K562 (cell line): ENCODE measurements at regions not wholly inside any gene's neighbourhood (a gene's known extent, or its start where the extent isn't known, plus 50 kb on each side); places are given as distances from the start of the nearest gene placed in this dataset.

Experiments used
- ATAC-seq: fragments of 200-7000 bp; cut with Tn5 transposase; 3 replicates; pipeline ENCODE4 v1.9.1; 2020; ENCODE audit warnings: moderate library complexity
- BruUV-seq: library from RNA; stranded (reverse); fragments of 400-500 nt; replicated peaks from 2 replicates; lab custom pipeline; 2021; lab: Mats Ljungman, UMichigan
- CTCF ChIA-PET: fragments of 300-600 bp; formaldehyde crosslinking; extraction: SDS; loops from one replicate; lab custom pipeline; 2021; ENCODE audit warnings: low intra/inter-chr PET ratio; lab: Yijun Ruan, JAX
- POLR2A ChIA-PET: fragments of 300-600, 350-650 bp; sonication (Branson Sonifier 250); formaldehyde crosslinking; extraction: SDS; loops from one replicate; lab custom pipeline; 2021; ENCODE audit warnings: antibody characterized with exemption, inconsistent platforms; lab: Yijun Ruan, JAX
- DNase-seq, 4 experiments: peaks; one replicate each; pipeline versions ENCODE4 v3.0.0 to v3.0.0-alpha.2; 2011 to 2018; ENCODE audit warnings: low spot score in 3 of 4, mixed read lengths in 3 of 4; ENCODE audit errors: extremely low read depth in 1 of 4
- FAIRE-seq: peaks from 2 replicates; lab custom pipeline; 2011; peaks lifted over from hg19 to GRCh38; lab: Jason Lieb, UNC
- H2AFZ ChIP-seq: 2 replicates; pipeline ENCODE4 v1.6.0; 2011; ENCODE audit warnings: low read depth, low read length, control low read depth, inconsistent platforms
- H3K27ac ChIP-seq: fragments of 200-600 bp; 3 replicates; pipeline ENCODE4 v1.8.0; 2011; ENCODE audit warnings: low read depth, mild to moderate bottlenecking, control low read depth, inconsistent platforms, low read length, moderate library complexity, mixed read lengths; ENCODE audit errors: extremely low read depth
- H3K27me3 ChIP-seq, 2 experiments: fragments of 300-600 bp in 1 of 2; 2 replicates in 1 of 2; 3 replicates in 1 of 2; pipeline versions ENCODE4 v1.6.0 to v1.8.0; 2011; ENCODE audit warnings: inconsistent platforms in 2 of 2, low read length in 2 of 2, mild to moderate bottlenecking in 1 of 2, mixed read lengths in 1 of 2, moderate library complexity in 1 of 2; ENCODE audit not compliant: control insufficient read depth in 2 of 2, insufficient read depth in 2 of 2
- H3K36me3 ChIP-seq: fragments of 300-600 bp; 3 replicates; pipeline ENCODE4 v1.8.0; 2011; ENCODE audit warnings: mild to moderate bottlenecking, low read length, inconsistent platforms; ENCODE audit not compliant: control insufficient read depth, insufficient read depth
- H3K4me1 ChIP-seq, 2 experiments: fragments of 200-600 bp in 1 of 2; replicated peaks in 1 of 2; 2 replicates in 1 of 2; 3 replicates in 1 of 2; pipeline versions ENCODE4 v1.5.1 to v1.8.0; 2011; ENCODE audit warnings: inconsistent platforms in 2 of 2, low read length in 2 of 2, mild to moderate bottlenecking in 1 of 2, mixed read lengths in 1 of 2, moderate library complexity in 1 of 2; ENCODE audit not compliant: control insufficient read depth in 2 of 2, insufficient read depth in 2 of 2
- H3K4me2 ChIP-seq: 2 replicates; pipeline ENCODE4 v1.6.1; 2011; ENCODE audit warnings: low read length, control low read depth, inconsistent platforms, mixed read lengths; ENCODE audit not compliant: insufficient read depth
- H3K4me3 ChIP-seq: fragments of 200-600 bp; sonication (generic), shearing (Covaris generic); 2 replicates; pipeline ENCODE4 v1.5.1; 2016; ENCODE audit warnings: control low read depth, inconsistent platforms
- H3K79me2 ChIP-seq: fragments of 200-600 bp; 3 replicates; pipeline ENCODE4 v1.8.0; 2011; ENCODE audit warnings: low read length, inconsistent platforms; ENCODE audit not compliant: control insufficient read depth, insufficient read depth
- H3K9ac ChIP-seq, 2 experiments: 2 replicates each; pipeline versions ENCODE4 v1.6.0 to v1.6.1; 2011; ENCODE audit warnings: low read depth in 2 of 2, low read length in 2 of 2, control low read depth in 1 of 2, inconsistent platforms in 1 of 2, mild to moderate bottlenecking in 1 of 2, mixed read lengths in 1 of 2; ENCODE audit not compliant: insufficient read depth in 1 of 2
- H3K9me1 ChIP-seq: one replicate; pipeline ENCODE4 v1.6.0; 2011; ENCODE audit warnings: inconsistent platforms, mild to moderate bottlenecking, low read length, moderate library complexity; ENCODE audit not compliant: control insufficient read depth, insufficient read depth
- H3K9me3 ChIP-seq: replicated peaks from 2 replicates; pipeline ENCODE4 v1.5.1; 2011; ENCODE audit warnings: low read depth, low read length, inconsistent platforms; ENCODE audit not compliant: control insufficient read depth, insufficient read depth
- H4K20me1 ChIP-seq: replicated peaks from 2 replicates; pipeline ENCODE4 v1.6.1; 2011; ENCODE audit warnings: low read length, inconsistent platforms, mixed read lengths; ENCODE audit not compliant: control insufficient read depth, insufficient read depth
- DIDO1 ChIP-seq: fragments of 450-650 bp; IDR thresholded peaks from 2 replicates; pipeline ENCODE4 v1.6.1; 2016; ENCODE audit warnings: low read depth, missing biosample characterization, missing genetic modification characterization
- DPF2 ChIP-seq: fragments of 450-650 bp; IDR thresholded peaks from 2 replicates; pipeline ENCODE4 v1.6.1; 2016
- GABPA ChIP-seq: fragments of 200-800 bp; sonication (Bioruptor generic); conservative IDR thresholded peaks from 2 replicates; pipeline ENCODE4 v1.6.1; 2016; ENCODE audit warnings: low read depth, missing genetic modification characterization, missing compliant biosample characterization
- NFIC ChIP-seq: fragments of 450-650 bp; IDR thresholded peaks from 2 replicates; pipeline ENCODE4 v1.6.1; 2017; ENCODE audit warnings: mild to moderate bottlenecking, inconsistent platforms
- NR3C1 ChIP-seq: sonication (generic); formaldehyde crosslinking; IDR thresholded peaks from 2 replicates; pipeline ENCODE4 v1.8.1; 2022; ENCODE audit warnings: missing genetic modification reagents
- RBFOX2 ChIP-seq: fragments of 200-400 bp; formaldehyde crosslinking; IDR thresholded peaks from 2 replicates; pipeline ENCODE4 v1.6.1; 2017; ENCODE audit warnings: low read depth, mild to moderate bottlenecking, low read length, moderate library complexity
- RBM15 ChIP-seq: fragments of 200-400 bp; formaldehyde crosslinking; IDR thresholded peaks from 2 replicates; pipeline ENCODE4 v1.6.1; 2018; ENCODE audit warnings: mild to moderate bottlenecking, low read length, moderate library complexity; ENCODE audit not compliant: insufficient read depth
- SMC3 ChIP-seq: conservative IDR thresholded peaks from 2 replicates; pipeline ENCODE4 v1.6.1; 2011; ENCODE audit warnings: low read depth, low read length, improper control_type of control experiment; ENCODE audit not compliant: insufficient read depth
- WGBS: fragments of 100-300 bp; shearing (Covaris generic); methylation state at CpG from one replicate; pipeline ENCODE4 v1.1.6; 2016; ENCODE audit warnings: low coverage, mixed read lengths; ENCODE audit not compliant: insufficient coverage; ENCODE audit errors: missing lambda C conversion rate; 5-methylcytosine and 5-hydroxymethylcytosine counted together
- in situ Hi-C: fragments of 300-500 bp; cut with MboI; formaldehyde crosslinking; loops from 4 replicates; pipeline ENCODE4 v1.15.0; 2018; ENCODE audit warnings: inconsistent platforms, mixed read lengths
- intact Hi-C: fragments of 100-400 bp; cut with micrococcal nuclease; formaldehyde crosslinking; loops from 2 replicates; pipeline ENCODE4 v1.14.2; 2022
- TF ChIP-seq, protein P1 (sequence below): fragments of 450-650 bp; IDR thresholded peaks from 2 replicates; pipeline ENCODE4 v1.6.1; 2016; ENCODE audit warnings: low read depth, mild to moderate bottlenecking, moderate library complexity
- TF ChIP-seq, protein P2 (sequence below): fragments of 250-450 bp; sonication (Bioruptor Pico); IDR thresholded peaks from 2 replicates; pipeline ENCODE4 v1.4.0; 2020; ENCODE audit warnings: mild to moderate bottlenecking, moderate library complexity
- TF ChIP-seq, protein P3 (sequence below): fragments of 250-450 bp; sonication (Bioruptor Pico); IDR thresholded peaks from 2 replicates; pipeline ENCODE4 v1.8.0; 2022; ENCODE audit warnings: moderate library complexity, mild to moderate bottlenecking, inconsistent platforms

DNA sequence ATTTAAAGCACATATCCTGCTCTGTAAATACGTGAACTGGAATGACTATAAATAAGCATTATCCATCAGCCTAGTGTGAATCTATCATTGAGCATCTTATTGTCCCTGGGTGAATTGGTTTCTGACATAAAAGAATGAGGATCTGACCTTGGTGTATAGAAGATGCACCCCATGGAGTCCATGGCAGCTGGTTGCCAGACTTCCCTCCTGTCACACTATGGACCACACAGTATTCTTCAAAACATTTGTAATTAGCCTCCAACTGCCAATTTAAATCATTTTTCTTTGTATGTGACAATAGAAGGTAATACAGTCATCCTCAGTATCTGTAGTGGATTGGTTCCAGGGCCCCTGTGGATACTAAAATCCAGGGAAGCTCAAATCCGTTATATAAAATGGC, 238.1 kb upstream of the ZWINT start:
- no peak overlapping the region for H3K4me2 ChIP-seq
- DNase-seq (no peak), ATAC-seq (no peak), FAIRE-seq (no peak)
- TF ChIP-seq DIDO1 (no peak), RBM15 (no peak), NFIC (no peak), GABPA (tag) (no peak), DPF2 (no peak), NR3C1 (CRISPR knock-in tag) (no peak)
- TF ChIP-seq, protein P1, sequence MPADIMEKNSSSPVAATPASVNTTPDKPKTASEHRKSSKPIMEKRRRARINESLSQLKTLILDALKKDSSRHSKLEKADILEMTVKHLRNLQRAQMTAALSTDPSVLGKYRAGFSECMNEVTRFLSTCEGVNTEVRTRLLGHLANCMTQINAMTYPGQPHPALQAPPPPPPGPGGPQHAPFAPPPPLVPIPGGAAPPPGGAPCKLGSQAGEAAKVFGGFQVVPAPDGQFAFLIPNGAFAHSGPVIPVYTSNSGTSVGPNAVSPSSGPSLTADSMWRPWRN, result no peak
- 0% methylated on average over 2 of the region's 2 CpGs for WGBS
- H3K9me3 ChIP-seq, result no peaks in the 10 kb centered on the region; the same call in 1 of the 2 replicates
- no peak overlapping the region for H3K27ac ChIP-seq
- no peaks in the 10 kb centered on the region for H3K79me2 ChIP-seq
- H3K9me1 ChIP-seq, result no peaks in the 10 kb centered on the region
- ChIA-PET POLR2A (no interaction called here), CTCF (no interaction called here)
- intact Hi-C loops, result no loop called here
- no peak overlapping the region for H3K9ac ChIP-seq
- H3K27me3 ChIP-seq, result no peaks in the 10 kb centered on the region
- in situ Hi-C loops, result no loop called here
- no peak overlapping the region for H3K4me3 ChIP-seq
- H2AFZ ChIP-seq, result no peak overlapping the region
- H4K20me1 ChIP-seq, result no peaks in the 10 kb centered on the region
- H3K36me3 ChIP-seq, result no peaks in the 10 kb centered on the region
- no peaks in the 10 kb centered on the region for H3K4me1 ChIP-seq
- BruUV-seq, result no TSS peak

DNA sequence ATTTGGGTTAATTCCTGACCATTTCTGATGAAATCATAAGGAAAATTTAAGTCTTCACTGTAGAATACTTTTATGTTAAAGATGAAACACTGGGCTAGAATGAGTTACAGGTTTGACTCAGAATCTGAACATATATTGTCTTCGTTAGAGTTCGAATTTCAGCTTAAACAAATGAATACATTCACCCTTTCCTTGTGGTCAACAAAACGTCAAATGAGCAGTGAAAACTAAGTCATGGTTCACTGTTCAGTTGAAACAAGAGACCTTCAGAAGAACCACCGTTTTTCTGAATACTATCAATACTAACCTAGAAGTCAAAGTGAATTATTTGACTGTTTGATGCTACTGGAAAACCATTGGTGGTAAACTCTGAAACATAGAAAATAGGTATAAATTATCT, 235.2 kb upstream of the ZWINT start:
- no peaks in the 10 kb centered on the region for H3K9me1 ChIP-seq
- no TSS peak for BruUV-seq
- no peaks in the 10 kb centered on the region for H4K20me1 ChIP-seq
- H3K27me3 ChIP-seq, result no peaks in the 10 kb centered on the region
- POLR2A ChIA-PET, result no interaction called here
- no peaks in the 10 kb centered on the region for H3K36me3 ChIP-seq
- no peak for FAIRE-seq
- no peaks in the 10 kb centered on the region; the same call in 1 of the 2 replicates for H3K9me3 ChIP-seq
- ATAC-seq, result no peak
- TF ChIP-seq RBFOX2 (no peak), SMC3 (no peak)
- TF ChIP-seq, protein P2, sequence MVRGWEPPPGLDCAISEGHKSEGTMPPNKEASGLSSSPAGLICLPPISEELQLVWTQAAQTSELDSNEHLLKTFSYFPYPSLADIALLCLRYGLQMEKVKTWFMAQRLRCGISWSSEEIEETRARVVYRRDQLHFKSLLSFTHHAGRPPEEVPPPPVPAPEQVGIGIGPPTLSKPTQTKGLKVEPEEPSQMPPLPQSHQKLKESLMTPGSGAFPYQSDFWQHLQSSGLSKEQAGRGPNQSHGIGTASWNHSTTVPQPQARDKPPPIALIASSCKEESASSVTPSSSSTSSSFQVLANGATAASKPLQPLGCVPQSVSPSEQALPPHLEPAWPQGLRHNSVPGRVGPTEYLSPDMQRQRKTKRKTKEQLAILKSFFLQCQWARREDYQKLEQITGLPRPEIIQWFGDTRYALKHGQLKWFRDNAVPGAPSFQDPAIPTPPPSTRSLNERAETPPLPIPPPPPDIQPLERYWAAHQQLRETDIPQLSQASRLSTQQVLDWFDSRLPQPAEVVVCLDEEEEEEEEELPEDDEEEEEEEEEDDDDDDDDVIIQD (CRISPR knock-in tag), result no peak
- TF ChIP-seq, protein P3, sequence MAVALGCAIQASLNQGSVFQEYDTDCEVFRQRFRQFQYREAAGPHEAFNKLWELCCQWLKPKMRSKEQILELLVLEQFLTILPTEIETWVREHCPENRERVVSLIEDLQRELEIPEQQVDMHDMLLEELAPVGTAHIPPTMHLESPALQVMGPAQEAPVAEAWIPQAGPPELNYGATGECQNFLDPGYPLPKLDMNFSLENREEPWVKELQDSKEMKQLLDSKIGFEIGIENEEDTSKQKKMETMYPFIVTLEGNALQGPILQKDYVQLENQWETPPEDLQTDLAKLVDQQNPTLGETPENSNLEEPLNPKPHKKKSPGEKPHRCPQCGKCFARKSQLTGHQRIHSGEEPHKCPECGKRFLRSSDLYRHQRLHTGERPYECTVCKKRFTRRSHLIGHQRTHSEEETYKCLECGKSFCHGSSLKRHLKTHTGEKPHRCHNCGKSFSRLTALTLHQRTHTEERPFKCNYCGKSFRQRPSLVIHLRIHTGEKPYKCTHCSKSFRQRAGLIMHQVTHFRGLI (CRISPR knock-in tag), result no peak
- TF ChIP-seq, all 486 proteins: peak for 0
- H3K9ac ChIP-seq, result no peak overlapping the region
- WGBS, result 1% methylated on average over 4 of the region's 4 CpGs
- in situ Hi-C loops (no loop called here), intact Hi-C loops (no loop called here)
- no peak overlapping the region for H3K27ac ChIP-seq
- no peaks in the 10 kb centered on the region for H3K4me1 ChIP-seq
- no peak overlapping the region for H2AFZ ChIP-seq
- DNase-seq, result no peak
- H3K4me2 ChIP-seq, result no peak overlapping the region
- no peak overlapping the region for H3K4me3 ChIP-seq
- H3K79me2 ChIP-seq, result no peaks in the 10 kb centered on the region
- CTCF ChIA-PET, result no interaction called here
